Trophoblast cell (in vitro differentiated cells and primary cell): ENCODE measurements at regions not wholly inside any gene's neighbourhood (a gene's known extent, or its start where the extent isn't known, plus 50 kb on each side); places are given as distances from the start of the nearest gene placed in this dataset.

Source experiments
- DNase-seq, 2 donors: peaks; one replicate each; pipeline ENCODE4 v3.0.0-alpha.2; 2016
- H2AFZ ChIP-seq: 2 replicates; pipeline ENCODE4 v1.6.1; 2013; ENCODE audit warnings: low read length, moderate library complexity, mild to moderate bottlenecking; ENCODE audit not compliant: insufficient read depth, poor library complexity
- H2AK5ac ChIP-seq: 2 replicates; pipeline ENCODE4 v1.6.1; 2013; ENCODE audit warnings: mild to moderate bottlenecking, low read length
- H2BK120ac ChIP-seq: 2 replicates; pipeline ENCODE4 v1.6.1; 2013; ENCODE audit warnings: low read length, mild to moderate bottlenecking, moderate library complexity; ENCODE audit not compliant: insufficient read depth, poor library complexity
- H2BK12ac ChIP-seq: 2 replicates; pipeline ENCODE4 v1.6.1; 2013; ENCODE audit warnings: mild to moderate bottlenecking, low read length, moderate library complexity
- H2BK5ac ChIP-seq: 2 replicates; pipeline ENCODE4 v1.6.1; 2013; ENCODE audit warnings: low read length, low read depth, moderate library complexity, mild to moderate bottlenecking; ENCODE audit not compliant: poor library complexity
- H3K14ac ChIP-seq: 2 replicates; pipeline ENCODE4 v1.6.1; 2013; ENCODE audit warnings: mild to moderate bottlenecking, low read length
- H3K18ac ChIP-seq: 2 replicates; pipeline ENCODE4 v1.6.1; 2013; ENCODE audit warnings: mild to moderate bottlenecking, low read length
- H3K23ac ChIP-seq: 2 replicates; pipeline ENCODE4 v1.6.1; 2013; ENCODE audit warnings: low read length
- H3K27ac ChIP-seq: 2 replicates; pipeline ENCODE4 v1.5.1; 2013; ENCODE audit warnings: low read depth, mild to moderate bottlenecking, inconsistent platforms, low read length, moderate library complexity
- H3K27me3 ChIP-seq: 2 replicates; pipeline ENCODE4 v1.6.1; 2013; ENCODE audit warnings: inconsistent platforms, mild to moderate bottlenecking, low read length, moderate library complexity; ENCODE audit not compliant: insufficient read depth
- H3K36me3 ChIP-seq, 2 experiments: 1 replicate in 1 of 2; 2 replicates in 1 of 2; pipeline ENCODE4 v1.6.1; 2013; ENCODE audit warnings: low read length in 2 of 2, mild to moderate bottlenecking in 2 of 2, moderate library complexity in 1 of 2; ENCODE audit not compliant: insufficient read depth in 2 of 2, control insufficient read depth in 1 of 2
- H3K4ac ChIP-seq: 2 replicates; pipeline ENCODE4 v1.6.1; 2013; ENCODE audit warnings: low read depth, mild to moderate bottlenecking, low read length, moderate library complexity
- H3K4me1 ChIP-seq, 2 experiments: 1 replicate in 1 of 2; 2 replicates in 1 of 2; pipeline ENCODE4 v1.6.1; 2013; ENCODE audit warnings: low read length in 2 of 2, mild to moderate bottlenecking in 2 of 2, moderate library complexity in 1 of 2; ENCODE audit not compliant: insufficient read depth in 2 of 2, control insufficient read depth in 1 of 2
- H3K4me2 ChIP-seq: 2 replicates; pipeline ENCODE4 v1.6.1; 2013; ENCODE audit warnings: inconsistent platforms, mild to moderate bottlenecking, low read length, moderate library complexity
- H3K4me3 ChIP-seq: 2 replicates; pipeline ENCODE4 v1.5.1; 2013; ENCODE audit warnings: mild to moderate bottlenecking, low read depth, low read length, inconsistent platforms
- H3K79me1 ChIP-seq: one replicate; pipeline ENCODE4 v1.6.1; 2013; ENCODE audit warnings: low read length
- H3K79me2 ChIP-seq: 2 replicates; pipeline ENCODE4 v1.6.1; 2013; ENCODE audit warnings: low read length, mild to moderate bottlenecking; ENCODE audit not compliant: control insufficient read depth, insufficient read depth, poor library complexity
- H3K9ac ChIP-seq: 2 replicates; pipeline ENCODE4 v1.6.1; 2013; ENCODE audit warnings: mild to moderate bottlenecking, low read length
- H3K9me3 ChIP-seq: 2 replicates; pipeline ENCODE4 v1.6.1; 2013; ENCODE audit warnings: low read depth, mild to moderate bottlenecking, control low read depth, inconsistent platforms, low read length; ENCODE audit not compliant: insufficient read depth
- H4K12ac ChIP-seq: 2 replicates; pipeline ENCODE4 v1.6.1; 2013; ENCODE audit warnings: low read depth, mild to moderate bottlenecking, low read length, moderate library complexity
- H4K8ac ChIP-seq: 2 replicates; pipeline ENCODE4 v1.6.1; 2013; ENCODE audit warnings: low read depth, mild to moderate bottlenecking, low read length, moderate library complexity
- H4K91ac ChIP-seq: one replicate; pipeline ENCODE4 v1.6.1; 2013; ENCODE audit warnings: low read depth, mild to moderate bottlenecking, low read length, moderate library complexity
- WGBS: extraction: QIAGEN DNeasy Blood & Tissue Kit; methylation state at CpG from one replicate; pipeline ENCODE4 v1.1.7; 2013; ENCODE audit warnings: missing lambda C conversion rate; ENCODE audit not compliant: insufficient read length, insufficient coverage; ENCODE audit errors: extremely low coverage; 5-methylcytosine and 5-hydroxymethylcytosine counted together

DNA sequence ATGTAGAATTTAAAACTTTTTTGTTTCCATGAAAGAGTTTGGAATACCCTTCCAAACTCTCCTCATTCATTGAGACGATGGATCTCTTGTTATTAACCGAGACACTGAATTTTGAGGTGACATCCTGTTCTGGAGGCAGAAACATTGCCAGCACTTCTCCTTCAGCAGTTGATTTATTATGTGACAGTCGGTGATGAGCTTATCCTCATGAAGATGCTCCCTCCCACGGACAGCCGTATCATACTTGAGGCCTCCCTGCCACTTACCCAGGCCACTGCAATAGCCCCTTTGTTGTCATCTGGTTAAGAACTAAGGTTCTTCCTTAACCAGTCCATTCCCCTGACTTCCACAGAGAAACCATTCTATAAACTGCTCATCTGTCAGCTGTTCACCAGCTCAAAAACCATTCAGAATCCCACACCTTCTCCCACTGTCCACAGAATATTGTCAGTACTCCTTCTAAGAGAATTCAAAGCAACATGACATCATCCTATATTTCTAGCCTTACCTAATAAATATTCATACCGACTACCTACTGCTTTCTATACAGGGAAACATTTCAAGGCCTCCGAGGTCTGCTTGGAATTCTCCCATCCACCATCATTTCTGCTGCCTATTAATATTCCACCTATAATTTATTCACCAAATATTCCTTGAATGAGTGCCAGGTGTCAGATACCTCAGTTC lies 139.0 kb upstream of the TRIB2 start:
- no peaks in the 10 kb centered on the region for H3K79me1 ChIP-seq
- no peaks in the 10 kb centered on the region for H3K79me2 ChIP-seq
- no peak overlapping the region for H3K14ac ChIP-seq
- no peak overlapping the region for H3K4me3 ChIP-seq
- H4K91ac ChIP-seq: no peak overlapping the region
- no CpG with 5 or more reads among the region's 7 CpGs for WGBS
- H2AFZ ChIP-seq: no peak overlapping the region
- no peak overlapping the region for H3K23ac ChIP-seq
- H3K9me3 ChIP-seq: no peaks in the 10 kb centered on the region
- H3K4me2 ChIP-seq: no peak overlapping the region
- H3K27ac ChIP-seq: no peak overlapping the region
- H2AK5ac ChIP-seq: no peak overlapping the region
- no peak overlapping the region for H4K12ac ChIP-seq
- H3K18ac ChIP-seq: no peak overlapping the region
- H2BK12ac ChIP-seq: no peak overlapping the region
- DNase-seq: no peak
- no peak overlapping the region for H2BK120ac ChIP-seq
- no peak overlapping the region for H3K9ac ChIP-seq
- H3K27me3 ChIP-seq: no peaks in the 10 kb centered on the region
- no peak overlapping the region for H3K4ac ChIP-seq
- H3K36me3 ChIP-seq: no peaks in the 10 kb centered on the region
- no peak overlapping the region for H4K8ac ChIP-seq
- H3K4me1 ChIP-seq: no peaks in the 10 kb centered on the region
- no peak overlapping the region for H2BK5ac ChIP-seq

- no peak overlapping the region for H3K18ac ChIP-seq
- no peak overlapping the region for H3K9ac ChIP-seq
- no peaks in the 10 kb centered on the region for H3K27me3 ChIP-seq
- no peaks in the 10 kb centered on the region for H3K9me3 ChIP-seq
- H3K14ac ChIP-seq: no peak overlapping the region
- no peaks in the 10 kb centered on the region for H3K4me1 ChIP-seq
- H2AK5ac ChIP-seq: no peak overlapping the region
- no peaks in the 10 kb centered on the region for H3K79me1 ChIP-seq
- no peaks in the 10 kb centered on the region for H3K36me3 ChIP-seq
- no peak overlapping the region for H2BK12ac ChIP-seq
- no peak overlapping the region for H3K23ac ChIP-seq
- no peak overlapping the region for H4K12ac ChIP-seq
- H3K4me2 ChIP-seq: no peak overlapping the region
- DNase-seq: no peak
- no peak overlapping the region for H2AFZ ChIP-seq
- H2BK120ac ChIP-seq: no peak overlapping the region
- H3K27ac ChIP-seq: no peak overlapping the region
- no peak overlapping the region for H4K91ac ChIP-seq
- WGBS: no CpG with 5 or more reads among the region's 1 CpG
- no peak overlapping the region for H3K4ac ChIP-seq
- no peak overlapping the region for H2BK5ac ChIP-seq
- H4K8ac ChIP-seq: no peak overlapping the region
- H3K4me3 ChIP-seq: no peak overlapping the region
- no peaks in the 10 kb centered on the region for H3K79me2 ChIP-seq
Observed at GRCh38 chr2:12579018-12579417, 137.7 kb upstream of the TRIB2 start.

DNA sequence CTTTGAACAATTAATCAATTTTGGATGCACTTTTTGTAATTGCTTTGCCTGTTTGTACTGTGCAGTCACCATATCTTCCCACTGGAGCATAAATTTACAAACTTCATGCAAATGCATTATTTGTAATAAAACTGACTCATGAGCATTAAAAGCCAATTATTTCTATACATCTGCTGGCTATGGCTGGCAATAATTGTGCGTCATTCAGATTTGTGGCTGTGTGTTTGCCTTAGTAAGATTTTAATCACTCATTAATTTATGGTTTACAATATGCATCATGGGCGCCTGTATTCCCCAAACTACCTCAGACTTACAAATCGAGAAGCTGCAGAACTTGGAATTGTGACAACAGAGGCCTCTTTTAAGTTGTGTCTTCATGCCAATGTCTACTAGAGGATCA lies 132.4 kb upstream of the TRIB2 start:
- H4K8ac ChIP-seq: no peak overlapping the region
- no peak overlapping the region for H3K27ac ChIP-seq
- no peaks in the 10 kb centered on the region for H3K36me3 ChIP-seq
- H3K79me1 ChIP-seq: no peaks in the 10 kb centered on the region
- no peak overlapping the region for H4K12ac ChIP-seq
- no peak overlapping the region for H2AFZ ChIP-seq
- no peak overlapping the region for H2BK12ac ChIP-seq
- no peak overlapping the region for H2BK5ac ChIP-seq
- DNase-seq: no peak
- no peak overlapping the region for H2AK5ac ChIP-seq
- no peaks in the 10 kb centered on the region for H3K4me1 ChIP-seq
- H3K79me2 ChIP-seq: no peaks in the 10 kb centered on the region
- H3K14ac ChIP-seq: no peak overlapping the region
- no peak overlapping the region for H4K91ac ChIP-seq
- H3K27me3 ChIP-seq: no peaks in the 10 kb centered on the region
- H3K4me2 ChIP-seq: no peak overlapping the region
- no peak overlapping the region for H3K4me3 ChIP-seq
- H3K4ac ChIP-seq: no peak overlapping the region
- no peak overlapping the region for H3K23ac ChIP-seq
- H2BK120ac ChIP-seq: no peak overlapping the region
- no peak overlapping the region for H3K18ac ChIP-seq
- WGBS: no CpG with 5 or more reads among the region's 3 CpGs
- no peaks in the 10 kb centered on the region for H3K9me3 ChIP-seq
- no peak overlapping the region for H3K9ac ChIP-seq

DNA sequence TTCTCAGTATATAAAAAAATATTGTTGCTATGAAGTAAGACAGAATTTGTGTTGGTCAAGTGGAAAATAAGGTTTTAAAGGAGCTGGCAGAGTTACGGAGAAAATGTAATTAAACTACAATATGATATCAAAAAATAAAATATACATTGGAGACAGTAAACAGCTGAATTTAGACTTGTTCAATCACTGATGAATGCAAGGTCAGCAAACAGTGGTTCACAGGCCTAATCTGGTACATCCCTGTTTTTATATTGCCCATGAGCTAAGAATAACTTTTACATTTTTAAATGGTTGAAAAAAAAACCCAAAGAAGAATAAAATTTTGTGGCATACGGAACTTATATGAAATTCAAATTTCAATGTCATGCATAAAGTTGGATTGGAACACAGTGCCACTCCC lies 131.0 kb upstream of the TRIB2 start:
- H4K91ac ChIP-seq: no peak overlapping the region
- H3K79me2 ChIP-seq: no peaks in the 10 kb centered on the region
- no peaks in the 10 kb centered on the region for H3K4me1 ChIP-seq
- H3K14ac ChIP-seq: no peak overlapping the region
- no peak overlapping the region for H3K4me2 ChIP-seq
- DNase-seq: no peak
- H3K18ac ChIP-seq: no peak overlapping the region
- H2BK12ac ChIP-seq: no peak overlapping the region
- H3K23ac ChIP-seq: no peak overlapping the region
- no peaks in the 10 kb centered on the region for H3K27me3 ChIP-seq
- no peaks in the 10 kb centered on the region for H3K9me3 ChIP-seq
- H3K27ac ChIP-seq: no peak overlapping the region
- no CpG with 5 or more reads among the region's 2 CpGs for WGBS
- H3K9ac ChIP-seq: no peak overlapping the region
- no peak overlapping the region for H3K4ac ChIP-seq
- no peaks in the 10 kb centered on the region for H3K79me1 ChIP-seq
- H3K36me3 ChIP-seq: no peaks in the 10 kb centered on the region
- H2BK120ac ChIP-seq: no peak overlapping the region
- no peak overlapping the region for H2AK5ac ChIP-seq
- H4K12ac ChIP-seq: no peak overlapping the region
- H2AFZ ChIP-seq: no peak overlapping the region
- H4K8ac ChIP-seq: no peak overlapping the region
- no peak overlapping the region for H2BK5ac ChIP-seq
- H3K4me3 ChIP-seq: no peak overlapping the region
